Nephron (organoid): ENCODE measurements at regions not wholly inside any gene's neighbourhood (a gene's known extent, or its start where the extent isn't known, plus 50 kb on each side); places are given as distances from the start of the nearest gene placed in this dataset.

Experiments
- H3K27ac Mint-ChIP-seq, 3 experiments: 2 replicates each; pipeline ENCODE4 v1.8.0; 2020; ENCODE audit warnings: mixed read lengths in 3 of 3, mild to moderate bottlenecking in 2 of 3, moderate library complexity in 1 of 3
- H3K27me3 Mint-ChIP-seq: 2 replicates; pipeline ENCODE4 v1.8.0; 2021; ENCODE audit warnings: low read depth, mild to moderate bottlenecking, moderate library complexity, mixed read lengths
- H3K36me3 Mint-ChIP-seq: 2 replicates; pipeline ENCODE4 v1.8.0; 2020; ENCODE audit warnings: low read depth, mixed read lengths
- H3K4me1 Mint-ChIP-seq: 2 replicates; pipeline ENCODE4 v1.8.0; 2020; ENCODE audit warnings: mixed read lengths
- H3K4me3 Mint-ChIP-seq, 3 experiments: 2 replicates each; pipeline ENCODE4 v1.8.0; 2020; ENCODE audit warnings: mild to moderate bottlenecking in 3 of 3, mixed read lengths in 3 of 3, moderate library complexity in 2 of 3
- H3K9me3 Mint-ChIP-seq: 2 replicates; pipeline ENCODE4 v1.8.0; 2020; ENCODE audit warnings: mixed read lengths
- CTCF ChIP-seq, 3 experiments: fragments of 200-600 bp; sonication (generic); IDR thresholded peaks; one replicate each; pipeline ENCODE4 v1.5.0; 2021; ENCODE audit warnings: antibody characterized with exemption in 3 of 3; ENCODE audit not compliant: unreplicated experiment in 3 of 3

- Mint-ChIP-seq H3K27me3 (peaks cover 12% of the 10 kb centered on the region), H3K4me1 (no peaks in the 10 kb centered on the region), H3K4me3 (no peak overlapping the region), H3K36me3 (no peaks in the 10 kb centered on the region), H3K27ac (no peak overlapping the region), H3K9me3 (no peaks in the 10 kb centered on the region)
- TF ChIP-seq CTCF (IDR thresholded peaks at IDR 0.05; ENCODE audit: unreplicated experiment in 3 of 3) = no peak
These were observed 837.3 kb upstream of the TMEM132C start for GRCh38 chr12:127429551-127430285.

GRCh38 chr12:127430401-127430800 lies 836.6 kb upstream of the TMEM132C start:
- Mint-ChIP-seq H3K4me1 (no peaks in the 10 kb centered on the region), H3K36me3 (no peaks in the 10 kb centered on the region), H3K27ac (no peak overlapping the region), H3K9me3 (no peaks in the 10 kb centered on the region), H3K27me3 (peaks cover 12% of the 10 kb centered on the region), H3K4me3 (no peak overlapping the region)
- no peak for TF ChIP-seq CTCF (IDR thresholded peaks at IDR 0.05; ENCODE audit: unreplicated experiment in 3 of 3)

GRCh38 chr12:127431177-127431576 lies 835.8 kb upstream of the TMEM132C start:
- Mint-ChIP-seq H3K4me1 (no peaks in the 10 kb centered on the region), H3K4me3 (no peak overlapping the region), H3K27ac (no peak overlapping the region), H3K9me3 (no peaks in the 10 kb centered on the region), H3K27me3 (peaks cover 8% of the 10 kb centered on the region), H3K36me3 (no peaks in the 10 kb centered on the region)
- no peak for TF ChIP-seq CTCF (IDR thresholded peaks at IDR 0.05; ENCODE audit: unreplicated experiment in 3 of 3)

DNA sequence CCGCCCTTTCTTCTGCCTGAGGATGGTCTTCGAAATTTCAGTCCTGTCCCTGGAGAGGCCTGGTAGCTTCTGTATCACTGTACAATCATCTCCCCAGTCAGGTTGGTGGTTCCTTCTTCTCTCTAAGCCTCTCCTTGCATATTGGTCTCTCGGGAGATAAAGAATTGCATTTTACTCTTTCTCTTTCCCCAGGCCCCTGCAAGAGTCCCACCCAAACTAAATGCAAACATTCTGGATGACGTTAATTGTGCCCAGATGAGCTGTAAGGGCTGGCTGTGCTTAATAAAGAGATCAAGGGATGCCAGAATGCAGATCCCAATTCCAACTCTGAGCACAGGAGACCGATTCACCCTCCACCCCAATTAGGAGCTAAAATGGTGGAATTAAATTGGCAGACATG lies 835.4 kb upstream of the TMEM132C start:
- Mint-ChIP-seq H3K36me3 (no peaks in the 10 kb centered on the region), H3K4me3 (no peak overlapping the region), H3K27me3 (peaks cover 9% of the 10 kb centered on the region), H3K4me1 (no peaks in the 10 kb centered on the region), H3K27ac (no peak overlapping the region), H3K9me3 (no peaks in the 10 kb centered on the region)
- TF ChIP-seq CTCF (IDR thresholded peaks at IDR 0.05; ENCODE audit: unreplicated experiment in 3 of 3) = no peak

- H3K36me3 Mint-ChIP-seq = no peaks in the 10 kb centered on the region
- H3K27ac Mint-ChIP-seq = no peak overlapping the region
- peaks cover 5% of the 10 kb centered on the region for H3K27me3 Mint-ChIP-seq
- H3K4me1 Mint-ChIP-seq = no peaks in the 10 kb centered on the region
- no peak for TF ChIP-seq CTCF (IDR thresholded peaks at IDR 0.05; ENCODE audit: unreplicated experiment in 3 of 3)
- H3K4me3 Mint-ChIP-seq = no peak overlapping the region
- peaks cover 5% of the 10 kb centered on the region for H3K9me3 Mint-ChIP-seq
These were observed 831.5 kb upstream of the TMEM132C start for GRCh38 chr12:127435439-127435838.
